GM18511 (cell line): ENCODE measurements at regions not wholly inside any gene's neighbourhood (a gene's known extent, or its start where the extent isn't known, plus 50 kb on each side); places are given as distances from the start of the nearest gene placed in this dataset.
"Not testable (repeated sequence)": the region's sequence is repeated elsewhere in the genome, so short reads cannot be mapped to it uniquely, and the experiment has no call there.

Source experiments
- ATAC-seq: cut with Tn5 transposase; IDR thresholded peaks from one replicate; pipeline ENCODE4 v1.9.1; 2021; ENCODE audit warnings: mild to moderate bottlenecking, moderate library complexity; ENCODE audit not compliant: unreplicated experiment

DNA sequence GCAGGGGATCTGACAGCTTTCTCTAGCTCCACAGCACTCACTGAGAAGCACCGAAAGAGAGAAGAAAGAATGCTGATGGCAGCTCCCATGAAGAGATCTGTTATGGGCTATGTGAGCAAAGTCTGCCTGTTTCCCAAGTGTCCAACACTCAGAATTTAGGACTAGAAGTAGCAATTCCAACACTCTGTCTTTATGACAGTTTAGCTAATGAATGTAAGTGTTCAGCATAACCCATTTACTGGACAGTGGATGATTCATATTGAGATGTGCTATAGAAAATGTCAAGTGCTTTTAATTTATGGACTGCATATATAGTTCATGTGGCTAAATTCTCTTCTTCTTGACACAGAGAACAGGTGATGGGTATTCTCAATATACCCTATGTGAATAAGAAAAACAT is 683.1 kb upstream of the ZNF608 start:
- ATAC-seq = no peak

DNA sequence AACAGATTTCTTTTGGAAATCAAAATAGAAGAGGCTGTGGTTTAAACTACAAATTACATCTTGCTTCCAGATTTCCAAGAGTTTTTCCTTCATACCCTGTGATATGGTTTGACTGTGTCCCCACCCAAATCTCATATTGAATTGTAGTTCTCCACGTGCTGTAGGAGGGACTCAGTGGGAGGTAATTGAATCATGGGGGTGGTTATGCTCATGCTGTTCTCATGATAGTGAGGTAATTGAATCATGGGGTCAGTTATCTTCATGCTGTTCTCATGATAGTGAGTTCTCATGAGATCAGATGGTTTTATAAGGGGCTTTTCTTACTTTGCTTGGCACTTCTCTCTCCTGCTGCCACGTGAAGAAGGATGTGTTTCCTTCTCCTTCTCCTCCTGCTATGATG is 687.0 kb upstream of the ZNF608 start:
- no peak for ATAC-seq

- no peak for ATAC-seq
Measured at GRCh38 chr5:125439243-125439642, 692.8 kb upstream of the ZNF608 start.

DNA sequence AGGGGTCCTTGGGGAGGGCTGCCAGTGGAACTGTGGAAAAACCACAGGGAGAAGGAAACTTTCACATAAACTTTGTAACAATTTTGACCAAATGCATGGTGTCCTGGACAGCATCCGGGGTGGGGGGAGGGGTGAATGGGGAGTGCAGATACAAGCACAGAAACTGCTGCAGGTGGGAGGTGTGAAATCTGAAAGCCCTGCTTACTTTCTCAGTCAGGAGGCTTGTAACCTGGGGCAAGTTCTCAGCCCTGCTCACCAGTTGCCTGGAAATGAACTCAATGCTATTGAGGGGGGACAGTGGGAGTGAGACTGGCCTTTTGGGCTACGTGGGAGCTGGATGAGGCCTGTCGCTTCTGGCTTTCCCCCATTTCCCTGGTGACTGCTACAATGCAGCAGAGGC is 694.5 kb upstream of the ZNF608 start:
- ATAC-seq = peak; percentile 83

- ATAC-seq = no peak
Measured at GRCh38 chr5:125446986-125447385, 700.5 kb upstream of the ZNF608 start.

GRCh38 chr5:125450771-125451170 is 704.3 kb upstream of the ZNF608 start:
- no peak for ATAC-seq

DNA sequence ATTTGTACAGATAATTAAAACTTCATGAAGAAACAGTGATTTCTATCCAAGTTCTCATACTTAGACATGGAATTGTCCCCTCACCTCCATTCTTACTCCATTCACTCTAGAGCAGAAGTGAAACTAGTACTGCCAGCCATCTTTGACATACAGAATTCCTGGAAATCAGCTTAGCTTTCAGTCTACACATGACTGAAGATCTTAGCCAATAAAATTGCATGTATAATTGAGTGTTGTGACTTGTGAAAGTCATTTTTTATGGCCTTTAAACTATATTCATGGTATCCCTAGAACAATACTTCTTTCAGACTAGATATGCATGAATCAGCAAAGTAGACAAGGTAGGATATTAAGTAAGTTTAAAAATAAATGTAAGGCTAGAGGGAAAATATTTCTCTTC is 705.2 kb upstream of the ZNF608 start:
- no peak for ATAC-seq

- ATAC-seq = no peak
Measured at GRCh38 chr5:125452991-125453390, 706.6 kb upstream of the ZNF608 start.

- no peak for ATAC-seq
Measured at GRCh38 chr5:125455041-125455440, 708.6 kb upstream of the ZNF608 start.

DNA sequence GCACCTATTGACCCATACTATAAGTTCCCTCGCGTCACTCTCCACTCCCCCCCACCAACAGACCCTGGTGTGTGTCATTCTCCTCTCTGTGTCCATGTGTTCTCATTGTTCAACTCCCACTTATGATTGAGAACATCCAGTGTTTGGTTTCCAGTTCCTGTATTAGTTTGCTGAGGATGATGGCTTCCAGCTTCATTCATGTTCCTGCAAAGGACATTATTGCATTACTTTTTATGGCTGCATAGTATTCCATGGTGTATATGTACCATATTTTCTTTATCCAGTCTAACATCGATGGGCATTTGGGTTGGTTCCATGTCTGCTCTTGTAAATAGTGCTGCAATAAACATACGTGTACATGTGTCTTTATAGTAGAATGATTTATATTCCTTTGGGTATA is 709.6 kb upstream of the ZNF608 start:
- not testable (repeated sequence) for ATAC-seq

DNA sequence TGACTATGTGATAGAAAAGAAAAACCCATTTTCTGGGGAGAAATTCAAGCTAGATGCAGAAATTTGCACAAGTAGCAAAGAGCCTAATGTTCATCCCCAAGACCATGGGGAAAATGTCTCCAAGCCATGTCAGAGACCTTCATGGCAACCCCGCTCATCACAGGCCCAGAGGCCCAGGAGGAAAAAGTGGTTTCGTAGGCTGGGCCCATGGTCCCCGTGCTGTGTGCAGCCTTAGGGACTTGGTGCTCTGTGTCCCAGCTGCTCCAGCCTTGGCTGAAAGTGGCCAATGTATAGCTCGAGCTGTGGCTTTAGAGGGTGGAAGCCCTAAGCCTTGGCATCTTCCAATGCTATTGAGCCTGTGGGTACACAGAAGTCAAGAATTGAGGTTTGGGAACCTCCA is 711.2 kb upstream of the ZNF608 start:
- no peak for ATAC-seq

DNA sequence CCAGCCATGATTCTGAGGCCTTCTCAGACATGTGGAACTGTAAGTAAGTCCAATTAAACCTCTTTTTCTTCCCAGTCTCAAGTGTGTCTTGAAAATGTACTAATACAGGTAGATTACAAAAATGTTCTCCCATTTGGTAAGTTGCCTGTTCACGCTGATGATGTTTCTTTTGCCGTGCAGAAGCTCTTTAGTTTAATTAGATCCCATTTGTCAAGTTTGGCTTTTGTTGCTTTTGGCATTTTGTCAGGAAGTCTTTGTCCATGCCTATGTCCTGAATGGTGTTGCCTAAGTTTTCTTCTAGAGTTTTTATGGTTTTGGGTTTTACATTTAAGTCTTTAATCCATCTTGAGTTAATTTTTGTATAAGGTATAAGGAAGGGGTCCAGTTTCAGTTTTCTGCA is 712.5 kb upstream of the ZNF608 start:
- not testable (repeated sequence) for ATAC-seq

- ATAC-seq = no peak
Measured at GRCh38 chr5:125461641-125462072, 715.2 kb upstream of the ZNF608 start.

GRCh38 chr5:125463466-125464092 is 717.1 kb upstream of the ZNF608 start:
- no peak for ATAC-seq

DNA sequence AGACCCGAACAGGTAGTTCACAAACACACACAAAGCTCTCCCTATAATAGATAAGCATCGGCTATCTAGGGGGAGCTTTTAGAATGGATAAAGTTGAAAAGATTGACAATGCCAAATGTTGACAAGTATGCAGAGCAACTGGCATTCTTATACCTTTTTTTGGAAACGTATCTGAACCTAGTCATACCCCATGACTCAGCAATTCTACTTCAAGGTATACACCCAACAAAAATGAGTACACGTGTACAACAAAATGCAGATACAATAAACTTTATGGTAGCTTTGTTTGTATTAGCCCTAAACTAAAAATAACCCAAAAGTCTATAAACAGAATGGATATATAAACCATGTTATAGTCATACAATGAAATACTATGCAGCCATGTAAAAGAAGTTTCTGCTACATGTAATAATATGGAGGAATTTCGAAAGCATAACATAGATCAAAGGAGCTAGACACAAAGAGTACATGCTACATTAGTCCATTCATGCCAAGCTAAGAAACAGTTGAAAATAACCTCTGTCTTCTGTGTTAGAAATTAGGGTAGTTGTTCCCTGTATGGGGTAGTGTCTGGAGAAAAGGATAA is 718.5 kb upstream of the ZNF608 start:
- ATAC-seq = no peak

GRCh38 chr5:125465703-125466102 is 719.3 kb upstream of the ZNF608 start:
- no peak for ATAC-seq

GRCh38 chr5:125467222-125467621 is 720.8 kb upstream of the ZNF608 start:
- ATAC-seq = no peak

DNA sequence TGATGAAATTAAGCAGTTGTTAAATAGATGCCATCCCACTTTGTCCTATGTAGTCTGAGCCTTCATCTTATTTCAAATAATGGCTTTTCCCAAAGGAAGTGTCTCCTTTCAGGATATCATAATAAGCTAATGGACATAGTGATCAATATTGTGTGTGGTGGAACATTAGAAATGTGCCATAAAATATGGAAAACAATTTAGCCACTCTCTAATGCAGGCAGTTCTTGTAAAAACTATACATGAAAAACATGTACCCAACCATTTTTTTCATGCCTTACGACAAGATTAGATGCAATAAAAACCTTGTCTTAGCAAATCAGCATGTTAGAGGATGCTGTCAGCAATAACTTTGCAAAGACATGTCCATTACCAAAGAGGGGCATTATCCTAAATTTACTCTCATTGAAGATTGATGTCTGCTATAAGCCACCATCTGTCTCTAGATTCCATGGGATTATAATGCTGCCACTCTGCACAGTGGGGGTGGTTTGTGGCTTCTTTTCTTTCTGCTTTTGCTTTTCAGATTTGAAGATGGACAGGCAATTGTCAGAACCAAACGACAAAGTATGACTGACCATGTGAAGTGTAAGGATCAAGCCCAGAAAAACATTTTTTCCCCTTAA is 724.0 kb upstream of the ZNF608 start:
- no peak for ATAC-seq

- no peak for ATAC-seq
Measured at GRCh38 chr5:125476901-125477585, 730.6 kb upstream of the ZNF608 start.

DNA sequence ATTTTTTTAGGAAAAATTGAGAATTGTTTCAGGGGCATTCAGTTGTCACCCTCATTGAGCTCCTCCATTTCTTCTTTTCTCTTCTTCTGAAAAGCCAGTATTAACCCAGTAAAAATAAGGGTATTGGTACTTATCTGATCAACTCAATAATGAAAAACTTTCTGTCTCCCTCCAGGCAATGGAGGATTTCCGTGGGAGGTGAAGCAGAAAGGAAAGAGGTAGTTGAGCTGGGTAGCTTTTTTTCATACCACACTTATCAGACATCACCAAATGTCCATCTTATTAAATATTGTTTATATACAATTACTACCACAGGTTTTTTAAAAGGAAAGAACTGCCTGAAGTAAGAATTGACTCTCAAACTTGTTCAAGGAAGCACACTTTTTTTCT is 731.1 kb upstream of the ZNF608 start:
- no peak for ATAC-seq

GRCh38 chr5:125478599-125478998 is 732.2 kb upstream of the ZNF608 start:
- no peak for ATAC-seq

GRCh38 chr5:125480911-125481310 is 734.5 kb upstream of the ZNF608 start:
- no peak for ATAC-seq
